Psoas muscle (tissue), 7 donors: ENCODE measurements at regions not wholly inside any gene's neighbourhood (a gene's known extent, or its start where the extent isn't known, plus 50 kb on each side); places are given as distances from the start of the nearest gene placed in this dataset.

Experiments used
- ATAC-seq, 4 donors: fragments of 200-7000 bp; cut with Tn5 transposase; one replicate each; pipeline ENCODE4 v1.9.1; 2020; ENCODE audit warnings: moderate library complexity in 3 of 4, mild to moderate bottlenecking in 2 of 4
- DNase-seq, 2 donors: peaks; one replicate each; pipeline ENCODE4 v3.0.0-alpha.2; 2020
- H3K27ac ChIP-seq: fragments of 200-600 bp; one replicate; pipeline ENCODE4 v1.8.0; 2022
- H3K27me3 ChIP-seq, 3 donors: fragments of 200-600 bp in 1 of 3; one replicate each; pipeline versions ENCODE4 v1.6.1 to v1.8.0; 2013 to 2022; ENCODE audit warnings: low read length in 2 of 3, mild to moderate bottlenecking in 2 of 3, moderate library complexity in 1 of 3; ENCODE audit not compliant: insufficient read depth in 3 of 3
- H3K36me3 ChIP-seq, 2 donors: fragments of 200-600 bp in 1 of 2; one replicate each; pipeline versions ENCODE4 v1.6.1 to v1.8.0; 2013 to 2022; ENCODE audit warnings: low read depth in 1 of 2, mild to moderate bottlenecking in 1 of 2, moderate library complexity in 1 of 2; ENCODE audit not compliant: insufficient read depth in 1 of 2
- H3K4me1 ChIP-seq: fragments of 200-600 bp; one replicate; pipeline ENCODE4 v1.8.0; 2022
- H3K4me3 ChIP-seq: fragments of 200-600 bp; one replicate; pipeline ENCODE4 v1.8.0; 2022; ENCODE audit warnings: mild to moderate bottlenecking
- H3K9me3 ChIP-seq: fragments of 200-600 bp; one replicate; pipeline ENCODE4 v1.8.0; 2022
- WGBS, 3 donors: extraction: QIAGEN DNeasy Blood & Tissue Kit; methylation state at CpG; one replicate each; pipeline versions ENCODE4 v1.1.6 to v1.1.7; 2013; 5-methylcytosine and 5-hydroxymethylcytosine counted together
- intact Hi-C, 2 donors: fragments of 100-400 bp; cut with DNase I; formaldehyde crosslinking; loops; one replicate each; pipeline versions ENCODE4 v1.11.0 to v1.14.2; 2022
- TF ChIP-seq, protein P1 (sequence below): fragments of 200-600 bp; IDR thresholded peaks from one replicate; pipeline ENCODE4 v1.8.0; 2022; ENCODE audit warnings: antibody characterized with exemption
- donor health status: healthy with polysubstance abuse.
- donor health status: DM: no; HTN: no; CAD: no; lungs with moderate emphysema.
- donor health status: Bipolar disorder and iron deficiency.
- donor health status: healthy.
- donor health status: DM: yes; HTN: yes; CAD: no.
- donor health status: DM: no; HTN: no; CAD: no.
- donor health status: DM: yes; HTN: yes; CAD: no.

DNA sequence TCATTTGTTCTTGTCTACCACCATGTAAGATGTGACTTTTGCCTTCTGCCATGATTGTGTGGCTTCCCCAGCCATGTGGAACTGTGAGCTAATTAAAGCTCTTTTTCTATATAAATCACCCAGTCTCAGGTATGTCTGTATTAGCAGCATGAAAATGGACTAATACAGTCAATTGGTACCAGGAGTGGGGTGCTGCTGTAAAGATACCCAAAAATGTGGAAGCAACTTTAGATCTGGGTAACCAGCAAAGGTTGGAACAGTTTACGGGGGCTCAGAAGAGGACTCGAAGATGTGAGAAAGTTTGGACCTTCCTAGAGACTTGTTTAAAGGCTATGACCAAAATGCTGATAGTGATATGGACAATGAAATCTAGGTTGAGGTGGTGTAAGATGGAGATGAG lies 488.9 kb downstream of the ISL1 start:
- ATAC-seq, result no peak
- Histone ChIP-seq H3K36me3 (no peaks in the 10 kb centered on the region), H3K27me3 (no peaks in the 10 kb centered on the region), H3K4me3 (no peak overlapping the region), H3K9me3 (no peaks in the 10 kb centered on the region), H3K4me1 (no peaks in the 10 kb centered on the region), H3K27ac (no peak overlapping the region)
- TF ChIP-seq, protein P1, sequence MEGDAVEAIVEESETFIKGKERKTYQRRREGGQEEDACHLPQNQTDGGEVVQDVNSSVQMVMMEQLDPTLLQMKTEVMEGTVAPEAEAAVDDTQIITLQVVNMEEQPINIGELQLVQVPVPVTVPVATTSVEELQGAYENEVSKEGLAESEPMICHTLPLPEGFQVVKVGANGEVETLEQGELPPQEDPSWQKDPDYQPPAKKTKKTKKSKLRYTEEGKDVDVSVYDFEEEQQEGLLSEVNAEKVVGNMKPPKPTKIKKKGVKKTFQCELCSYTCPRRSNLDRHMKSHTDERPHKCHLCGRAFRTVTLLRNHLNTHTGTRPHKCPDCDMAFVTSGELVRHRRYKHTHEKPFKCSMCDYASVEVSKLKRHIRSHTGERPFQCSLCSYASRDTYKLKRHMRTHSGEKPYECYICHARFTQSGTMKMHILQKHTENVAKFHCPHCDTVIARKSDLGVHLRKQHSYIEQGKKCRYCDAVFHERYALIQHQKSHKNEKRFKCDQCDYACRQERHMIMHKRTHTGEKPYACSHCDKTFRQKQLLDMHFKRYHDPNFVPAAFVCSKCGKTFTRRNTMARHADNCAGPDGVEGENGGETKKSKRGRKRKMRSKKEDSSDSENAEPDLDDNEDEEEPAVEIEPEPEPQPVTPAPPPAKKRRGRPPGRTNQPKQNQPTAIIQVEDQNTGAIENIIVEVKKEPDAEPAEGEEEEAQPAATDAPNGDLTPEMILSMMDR, result no peak
- intact Hi-C loops, result no loop called here
- no peak for DNase-seq
- 80 to 85% (median 84%) methylated on average over 2 of the region's 2 CpGs for WGBS, 3 donors

DNA sequence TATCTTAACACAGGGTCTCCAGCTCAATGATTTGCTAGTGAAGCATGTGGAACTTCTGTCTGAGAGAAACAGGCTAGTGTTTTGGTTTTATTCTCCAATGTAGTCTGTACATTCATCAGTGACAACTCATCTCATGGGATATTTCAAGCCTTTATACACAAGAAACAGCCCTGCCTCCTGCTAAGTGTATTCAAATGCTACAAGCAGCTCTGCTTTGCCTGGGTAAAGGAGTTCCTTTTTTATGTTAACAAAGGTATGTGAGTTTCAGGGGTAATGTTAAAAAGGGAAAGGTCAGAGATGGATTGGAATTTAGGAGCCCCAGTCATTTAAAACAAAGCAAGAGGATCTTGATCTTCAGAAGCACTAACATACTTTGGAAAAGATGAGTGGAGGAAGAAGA lies 498.7 kb downstream of the ISL1 start:
- intact Hi-C loops, result no loop called here
- no peaks in the 10 kb centered on the region for H3K9me3 ChIP-seq

DNA sequence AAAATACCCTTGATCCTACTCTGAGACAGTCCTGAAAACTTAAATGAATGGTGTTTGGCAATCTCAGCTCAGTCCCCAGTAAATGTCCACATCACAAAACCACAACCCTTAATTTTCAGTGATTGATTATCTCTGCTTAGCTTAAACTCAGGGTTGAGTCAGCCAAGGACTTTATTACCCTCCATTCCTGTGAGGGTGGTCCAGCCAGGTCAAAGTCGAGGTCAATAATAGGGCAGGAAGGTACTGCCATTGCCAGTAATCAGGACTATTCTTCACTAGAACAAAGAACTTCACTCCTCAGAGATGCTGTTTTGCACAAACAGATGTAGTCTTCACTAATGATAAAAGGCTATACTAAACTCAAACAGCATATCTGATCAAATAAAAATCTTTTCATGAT lies 499.4 kb downstream of the ISL1 start:
- DNase-seq, result no peak
- no peak for ATAC-seq
- 9 to 14% (median 10%) methylated on average over 1 of the region's 1 CpG for WGBS, 3 donors
- Histone ChIP-seq H3K9me3 (no peaks in the 10 kb centered on the region), H3K4me1 (no peaks in the 10 kb centered on the region), H3K27me3 (no peaks in the 10 kb centered on the region), H3K27ac (no peak overlapping the region), H3K4me3 (no peak overlapping the region), H3K36me3 (no peaks in the 10 kb centered on the region)
- intact Hi-C loops, result no loop called here
- TF ChIP-seq, protein P1, result no peak

More for the DNA sequence above, 498.7 kb downstream of the ISL1 start:
- TF ChIP-seq, protein P1, result no peak
- ATAC-seq, result no peak
- Histone ChIP-seq H3K4me1 (no peaks in the 10 kb centered on the region), H3K4me3 (no peak overlapping the region), H3K36me3 (no peaks in the 10 kb centered on the region), H3K27me3 (no peaks in the 10 kb centered on the region), H3K27ac (no peak overlapping the region)
- no peak for DNase-seq

DNA sequence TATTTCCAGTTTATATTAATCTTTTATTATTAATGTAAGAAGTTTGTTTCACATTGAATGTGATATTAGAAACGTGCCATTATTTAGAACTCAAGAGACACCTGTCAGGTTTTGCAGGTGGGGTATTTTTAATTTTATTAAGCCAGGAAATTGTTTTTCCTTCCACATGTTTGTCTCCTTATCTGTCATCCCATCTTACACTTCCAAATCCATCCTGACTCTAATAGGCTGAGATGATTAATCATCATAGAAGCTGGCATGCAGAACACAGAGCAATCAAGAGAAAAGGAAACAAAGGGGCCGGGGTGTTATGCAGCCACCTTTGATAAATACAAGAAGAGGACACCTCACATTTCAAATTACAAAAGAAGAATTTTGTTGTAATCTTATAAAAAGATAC lies 506.5 kb downstream of the ISL1 start:
- Histone ChIP-seq H3K36me3 (no peaks in the 10 kb centered on the region), H3K9me3 (no peaks in the 10 kb centered on the region), H3K4me3 (no peak overlapping the region), H3K4me1 (no peaks in the 10 kb centered on the region), H3K27me3 (no peaks in the 10 kb centered on the region), H3K27ac (no peak overlapping the region)
- WGBS, 3 donors, result 43 to 64% (median 58%) methylated on average over 2 of the region's 2 CpGs
- DNase-seq (no peak), ATAC-seq (no peak)
- intact Hi-C loops, result no loop called here
- TF ChIP-seq, protein P1, result no peak

DNA sequence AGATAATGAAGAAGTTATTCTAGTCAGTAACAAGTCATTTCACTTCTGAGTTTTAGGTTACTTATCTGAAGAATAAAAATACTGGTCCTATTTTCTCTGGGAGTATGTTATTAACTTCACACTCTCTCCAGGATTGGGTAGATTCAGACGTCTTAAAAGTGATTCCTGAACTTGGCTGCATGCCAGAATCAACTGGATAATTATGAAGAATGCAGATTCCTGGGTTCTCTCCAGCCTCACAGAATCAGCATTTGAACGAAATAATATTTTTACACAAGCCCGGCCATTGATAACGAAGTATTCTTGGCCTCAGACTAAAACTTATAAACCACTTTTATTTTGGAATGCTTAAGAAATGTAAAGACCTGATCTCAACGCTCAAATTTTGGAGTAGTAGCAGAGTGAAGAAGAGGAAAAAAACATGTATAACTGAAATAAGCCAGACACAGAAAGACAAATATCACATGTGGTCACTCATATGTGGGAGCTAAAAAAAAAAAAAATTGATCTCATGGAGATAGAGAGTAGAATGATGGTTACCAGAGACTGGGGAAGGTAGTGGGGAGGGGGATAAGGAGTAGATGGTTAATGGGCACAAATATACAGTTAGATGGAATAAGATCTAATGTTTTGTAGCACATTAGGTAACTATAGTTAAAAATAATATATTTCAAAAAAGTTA lies 507.3 kb downstream of the ISL1 start:
- H3K27ac ChIP-seq, result no peak overlapping the region
- intact Hi-C loops, result no loop called here
- no peaks in the 10 kb centered on the region for H3K4me1 ChIP-seq
- no peak overlapping the region for H3K4me3 ChIP-seq
- TF ChIP-seq, protein P1, result no peak
- no peak for DNase-seq
- no peaks in the 10 kb centered on the region for H3K36me3 ChIP-seq
- H3K27me3 ChIP-seq, result no peaks in the 10 kb centered on the region
- no peaks in the 10 kb centered on the region for H3K9me3 ChIP-seq
- 55 to 74% (median 73%) methylated on average over 5 of the region's 5 CpGs for WGBS, 3 donors
- no peak for ATAC-seq
